IMR-90 (cell line): ENCODE measurements at regions not wholly inside any gene's neighbourhood (a gene's known extent, or its start where the extent isn't known, plus 50 kb on each side); places are given as distances from the start of the nearest gene placed in this dataset.

Source experiments
- FOS ChIP-seq: fragments of 150-350 bp; IDR thresholded peaks from 2 replicates; pipeline ENCODE4 v1.6.1; 2016; ENCODE audit warnings: low read depth, low read length
- MAFK ChIP-seq: IDR thresholded peaks from 2 replicates; pipeline ENCODE4 v1.6.1; 2012; ENCODE audit warnings: low read depth, low read length, improper control_type of control experiment
- POLR2A ChIP-seq: IDR thresholded peaks from 2 replicates; pipeline ENCODE4 v1.6.1; 2012; ENCODE audit warnings: mild to moderate bottlenecking, low read depth, low read length
- TF ChIP-seq, protein P1 (sequence below): conservative IDR thresholded peaks from 2 replicates; pipeline ENCODE4 v1.5.1; 2012; ENCODE audit warnings: mild to moderate bottlenecking, low read depth, low read length, improper control_type of control experiment

DNA sequence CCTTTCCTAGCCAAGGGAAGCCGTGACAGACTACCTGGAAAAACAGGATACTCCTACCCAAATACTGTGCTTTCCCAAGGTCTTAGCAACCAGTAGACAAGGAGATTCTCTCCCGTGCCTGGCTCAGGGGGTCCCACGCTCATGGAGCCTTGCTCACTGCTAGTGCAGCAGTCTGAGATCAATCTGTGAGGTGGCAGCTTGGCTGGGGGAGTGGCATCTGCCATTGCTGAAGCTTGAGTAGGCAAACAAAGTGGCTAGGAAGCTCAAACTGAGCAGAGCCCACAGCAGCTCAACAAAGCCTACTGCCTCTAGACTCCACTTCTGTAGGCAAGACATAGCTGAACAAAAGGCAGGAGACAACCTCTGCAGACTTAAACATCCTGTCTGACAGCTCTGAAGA, 177.1 kb downstream of the PARM1 start:
- TF ChIP-seq, protein P1, sequence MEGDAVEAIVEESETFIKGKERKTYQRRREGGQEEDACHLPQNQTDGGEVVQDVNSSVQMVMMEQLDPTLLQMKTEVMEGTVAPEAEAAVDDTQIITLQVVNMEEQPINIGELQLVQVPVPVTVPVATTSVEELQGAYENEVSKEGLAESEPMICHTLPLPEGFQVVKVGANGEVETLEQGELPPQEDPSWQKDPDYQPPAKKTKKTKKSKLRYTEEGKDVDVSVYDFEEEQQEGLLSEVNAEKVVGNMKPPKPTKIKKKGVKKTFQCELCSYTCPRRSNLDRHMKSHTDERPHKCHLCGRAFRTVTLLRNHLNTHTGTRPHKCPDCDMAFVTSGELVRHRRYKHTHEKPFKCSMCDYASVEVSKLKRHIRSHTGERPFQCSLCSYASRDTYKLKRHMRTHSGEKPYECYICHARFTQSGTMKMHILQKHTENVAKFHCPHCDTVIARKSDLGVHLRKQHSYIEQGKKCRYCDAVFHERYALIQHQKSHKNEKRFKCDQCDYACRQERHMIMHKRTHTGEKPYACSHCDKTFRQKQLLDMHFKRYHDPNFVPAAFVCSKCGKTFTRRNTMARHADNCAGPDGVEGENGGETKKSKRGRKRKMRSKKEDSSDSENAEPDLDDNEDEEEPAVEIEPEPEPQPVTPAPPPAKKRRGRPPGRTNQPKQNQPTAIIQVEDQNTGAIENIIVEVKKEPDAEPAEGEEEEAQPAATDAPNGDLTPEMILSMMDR: no peak
- TF ChIP-seq POLR2A (no peak), MAFK (no peak), FOS (no peak)
